ENCODE measurements at regions not wholly inside any gene's neighbourhood (a gene's known extent, or its start where the extent isn't known, plus 50 kb on each side); places are given as distances from the start of the nearest gene placed in this dataset.

GRCh38 chr5:170444969-170445505 lies 55.9 kb upstream of the KCNMB1 start:
- H3K27me3 ChIP-seq, result no peaks in the 10 kb centered on the region
- peak; percentile 55 for DNase-seq (ENCODE audit: low spot score)
- no peaks in the 10 kb centered on the region for H3K36me3 ChIP-seq
- no peaks in the 10 kb centered on the region for H3K4me1 ChIP-seq
- TF ChIP-seq CTCF (IDR thresholded peaks at IDR 0.05), result no peak
- H3K27ac ChIP-seq, result no peak overlapping the region
- H3K4me3 ChIP-seq, result no peak overlapping the region
- peaks cover 0 to 6% of the 10 kb centered on the region in 2 donors for H3K9me3 ChIP-seq

DNA sequence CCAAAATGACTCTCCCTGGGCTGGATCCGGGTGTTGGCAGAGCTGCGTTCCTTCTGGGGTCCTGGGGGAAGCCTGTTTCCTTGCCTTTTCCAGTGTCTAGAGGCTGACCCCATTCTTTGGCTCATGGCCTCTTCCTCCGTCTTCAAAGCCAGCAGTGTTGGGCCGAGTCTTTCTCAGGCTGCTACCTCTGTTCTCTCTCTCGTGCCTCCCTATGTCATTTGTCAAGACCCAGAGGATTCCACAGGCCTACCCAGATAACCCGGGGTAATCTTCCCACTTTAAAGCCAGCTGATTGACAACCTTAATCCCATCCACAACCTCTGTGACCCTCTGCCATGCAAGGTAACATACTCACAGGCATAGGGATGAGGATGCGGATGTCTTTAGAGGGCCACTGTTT lies 55.0 kb upstream of the KCNMB1 start:
- TF ChIP-seq CTCF (IDR thresholded peaks at IDR 0.05), result no peak
- Histone ChIP-seq H3K27me3 (no peaks in the 10 kb centered on the region), H3K9me3 (peaks cover 0 to 6% of the 10 kb centered on the region in 2 donors), H3K4me3 (no peak overlapping the region), H3K36me3 (no peaks in the 10 kb centered on the region), H3K27ac (no peak overlapping the region), H3K4me1 (no peaks in the 10 kb centered on the region)
- DNase-seq (ENCODE audit: low spot score), result peak; percentile 32

DNA sequence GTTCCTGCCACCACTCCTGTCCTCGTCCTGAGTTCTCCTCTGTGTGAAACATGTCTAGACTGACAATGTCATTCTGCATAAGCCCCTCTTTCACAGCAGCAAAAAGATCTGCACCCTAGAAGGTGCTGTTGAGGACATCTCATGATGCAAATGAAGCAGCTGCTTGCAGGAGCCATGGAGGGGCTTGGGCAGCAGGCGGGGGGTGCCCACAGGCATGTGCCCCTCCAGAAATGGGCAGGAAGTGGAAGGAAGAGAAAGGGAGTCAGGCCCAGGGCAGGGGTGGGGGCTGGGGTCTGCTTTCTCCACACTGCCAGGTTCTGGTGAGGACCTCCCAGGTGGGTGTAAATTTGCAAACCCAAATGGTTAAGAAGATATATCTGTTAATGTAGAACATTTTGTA lies 54.5 kb upstream of the KCNMB1 start:
- Histone ChIP-seq H3K4me3 (no peak overlapping the region), H3K4me1 (no peaks in the 10 kb centered on the region), H3K36me3 (no peaks in the 10 kb centered on the region), H3K9me3 (peaks cover 0 to 6% of the 10 kb centered on the region in 2 donors), H3K27me3 (no peaks in the 10 kb centered on the region), H3K27ac (no peak overlapping the region)
- TF ChIP-seq CTCF (IDR thresholded peaks at IDR 0.05), result no peak
- peak; percentile 11 for DNase-seq (ENCODE audit: low spot score)

DNA sequence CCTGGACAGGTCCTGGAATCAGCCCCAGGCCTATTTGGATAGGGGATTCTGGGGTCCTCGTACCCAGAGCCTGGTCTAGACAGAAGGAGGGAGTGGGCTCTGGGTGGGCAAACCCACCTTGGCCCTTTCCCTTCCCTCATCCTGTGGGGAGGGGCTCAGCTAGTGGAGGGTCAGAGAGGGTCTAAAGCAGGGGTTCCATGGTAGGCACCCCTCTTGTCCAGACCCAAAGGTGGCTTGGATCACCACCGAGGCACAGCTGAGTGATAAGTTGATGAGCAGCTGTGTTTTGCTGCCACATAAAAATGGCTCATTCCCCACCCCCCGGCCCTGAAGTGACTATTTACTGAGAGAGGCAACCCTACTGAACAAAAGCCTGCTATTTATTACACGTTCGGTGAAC lies 53.8 kb upstream of the KCNMB1 start:
- H3K9me3 ChIP-seq, result peaks cover 0 to 6% of the 10 kb centered on the region in 2 donors
- H3K27ac ChIP-seq, result no peak overlapping the region
- no peak for TF ChIP-seq CTCF (IDR thresholded peaks at IDR 0.05)
- peak; percentile 26 for DNase-seq (ENCODE audit: low spot score)
- no peaks in the 10 kb centered on the region for H3K36me3 ChIP-seq
- no peaks in the 10 kb centered on the region for H3K4me1 ChIP-seq
- no peak overlapping the region for H3K4me3 ChIP-seq
- H3K27me3 ChIP-seq, result no peaks in the 10 kb centered on the region

DNA sequence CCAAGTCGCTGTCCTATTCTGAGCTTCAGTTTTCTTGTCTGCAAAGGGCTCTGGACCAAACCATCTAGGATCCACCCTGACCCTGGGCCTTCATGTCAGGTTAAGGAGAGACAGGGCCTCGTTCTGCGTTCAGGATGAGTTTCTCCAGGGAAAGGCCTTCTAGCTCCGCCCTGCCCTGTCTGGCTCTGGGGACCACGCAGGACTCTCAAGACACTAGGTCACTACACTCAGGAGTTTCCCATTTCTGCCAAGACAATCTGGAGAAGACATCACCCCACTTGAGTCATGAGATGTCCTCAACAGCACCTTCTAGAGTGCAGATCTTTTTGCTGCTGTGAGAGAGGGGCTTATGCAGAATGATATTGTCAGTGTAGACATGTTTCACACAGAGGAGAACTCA lies 53.2 kb upstream of the KCNMB1 start:
- Histone ChIP-seq H3K36me3 (no peaks in the 10 kb centered on the region), H3K4me3 (no peak overlapping the region), H3K9me3 (peaks cover 0 to 6% of the 10 kb centered on the region in 2 donors), H3K4me1 (no peaks in the 10 kb centered on the region), H3K27me3 (no peaks in the 10 kb centered on the region), H3K27ac (no peak overlapping the region)
- no peak for TF ChIP-seq CTCF (IDR thresholded peaks at IDR 0.05)
- no peak for DNase-seq (ENCODE audit: low spot score)

- H3K27me3 ChIP-seq, result no peaks in the 10 kb centered on the region
- no peaks in the 10 kb centered on the region for H3K36me3 ChIP-seq
- no peak overlapping the region for H3K4me3 ChIP-seq
- no peaks in the 10 kb centered on the region for H3K9me3 ChIP-seq
- no peak overlapping the region for H3K27ac ChIP-seq
- no peak for TF ChIP-seq CTCF (IDR thresholded peaks at IDR 0.05)
- peak; percentile 42 for DNase-seq (ENCODE audit: low spot score)
- no peaks in the 10 kb centered on the region for H3K4me1 ChIP-seq
These were observed 52.2 kb upstream of the KCNMB1 start for GRCh38 chr5:170441393-170441784.

All from right atrium auricular region (tissue), 2 donors.